CD14-positive monocyte (primary cell): ENCODE measurements at regions not wholly inside any gene's neighbourhood (a gene's known extent, or its start where the extent isn't known, plus 50 kb on each side); places are given as distances from the start of the nearest gene placed in this dataset.

Experiments
- DNase-seq, 3 donors: peaks; one replicate each; pipeline ENCODE4 v3.0.0-alpha.2; 2011 to 2022
- H2AFZ ChIP-seq: 2 replicates; pipeline ENCODE4 v1.6.0; 2012; ENCODE audit warnings: mild to moderate bottlenecking, low read depth, low read length, inconsistent platforms; ENCODE audit not compliant: insufficient read depth, poor library complexity, severe bottlenecking
- H3K27ac ChIP-seq, 2 donors: 1 replicate in 1 of 2; 2 replicates in 1 of 2; pipeline ENCODE4 v1.5.1; 2012 to 2013; ENCODE audit warnings: low read length in 2 of 2, control low read depth in 1 of 2, inconsistent platforms in 1 of 2, low read depth in 1 of 2, mild to moderate bottlenecking in 1 of 2
- H3K27me3 ChIP-seq, 2 donors: one replicate each; pipeline versions ENCODE4 v1.6.0 to v1.6.1; 2011 to 2013; ENCODE audit warnings: low read length in 2 of 2; ENCODE audit not compliant: control insufficient read depth in 2 of 2, insufficient read depth in 2 of 2
- H3K36me3 ChIP-seq, 2 donors: replicated peaks in 1 of 2; 1 replicate in 1 of 2; 2 replicates in 1 of 2; pipeline versions ENCODE4 v1.5.1 to v1.6.1; 2012 to 2013; ENCODE audit warnings: low read length in 2 of 2, control low read depth in 1 of 2, inconsistent platforms in 1 of 2, mild to moderate bottlenecking in 1 of 2; ENCODE audit not compliant: insufficient read depth in 2 of 2, control insufficient read depth in 1 of 2
- H3K4me1 ChIP-seq, 2 donors: 1 replicate in 1 of 2; 2 replicates in 1 of 2; pipeline versions ENCODE4 v1.5.1 to v1.6.1; 2012 to 2013; ENCODE audit warnings: low read length in 2 of 2, control low read depth in 1 of 2, inconsistent platforms in 1 of 2, mild to moderate bottlenecking in 1 of 2, moderate library complexity in 1 of 2; ENCODE audit not compliant: insufficient read depth in 2 of 2, control insufficient read depth in 1 of 2
- H3K4me2 ChIP-seq: replicated peaks from 2 replicates; pipeline ENCODE3; 2012; ENCODE audit warnings: low read length, moderate library complexity, mild to moderate bottlenecking; ENCODE audit not compliant: poor library complexity, severe bottlenecking; ENCODE audit errors: extremely low read depth
- H3K4me3 ChIP-seq, 3 experiments: fragments of 200-600 bp in 1 of 3; sonication (generic) in 1 of 3; replicated peaks in 1 of 3; 1 replicate in 2 of 3; 2 replicates in 1 of 3; pipeline ENCODE4 v1.5.1; 2011 to 2013; ENCODE audit warnings: low read length in 3 of 3, mild to moderate bottlenecking in 3 of 3, control low read depth in 2 of 3, low read depth in 2 of 3, inconsistent platforms in 1 of 3, moderate library complexity in 1 of 3
- H3K79me2 ChIP-seq: 2 replicates; pipeline ENCODE4 v1.6.0; 2012; ENCODE audit warnings: mild to moderate bottlenecking, control low read depth, inconsistent platforms, low read length, moderate library complexity; ENCODE audit not compliant: insufficient read depth
- H3K9ac ChIP-seq: 2 replicates; pipeline ENCODE4 v1.6.0; 2017; ENCODE audit warnings: low read length, mild to moderate bottlenecking; ENCODE audit not compliant: insufficient read depth, poor library complexity, severe bottlenecking
- H3K9me3 ChIP-seq, 2 donors: replicated peaks in 1 of 2; 1 replicate in 1 of 2; 2 replicates in 1 of 2; pipeline versions ENCODE4 v1.5.1 to v1.6.1; 2012 to 2013; ENCODE audit warnings: low read length in 2 of 2, control low read depth in 1 of 2; ENCODE audit not compliant: control insufficient read depth in 1 of 2, insufficient read depth in 1 of 2
- H4K20me1 ChIP-seq: 2 replicates; pipeline ENCODE4 v1.6.0; 2012; ENCODE audit warnings: mild to moderate bottlenecking, low read length, control low read depth, moderate library complexity; ENCODE audit not compliant: insufficient read depth
- H3K27ac Mint-ChIP-seq, 7 donors: one replicate each; pipeline ENCODE4 v1.8.0; 2020; ENCODE audit warnings: mild to moderate bottlenecking in 7 of 7, mixed read lengths in 7 of 7, moderate library complexity in 6 of 7, inconsistent platforms in 2 of 7
- H3K27me3 Mint-ChIP-seq, 3 donors: one replicate each; pipeline ENCODE4 v1.8.0; 2021 to 2022; ENCODE audit warnings: low read depth in 3 of 3, mild to moderate bottlenecking in 3 of 3, mixed read lengths in 3 of 3, moderate library complexity in 3 of 3, inconsistent platforms in 1 of 3
- H3K36me3 Mint-ChIP-seq, 2 donors: one replicate each; pipeline ENCODE4 v1.8.0; 2020; ENCODE audit warnings: mixed read lengths in 2 of 2, inconsistent platforms in 1 of 2, mild to moderate bottlenecking in 1 of 2
- H3K4me1 Mint-ChIP-seq: one replicate; pipeline ENCODE4 v1.8.0; 2020; ENCODE audit warnings: mild to moderate bottlenecking, mixed read lengths
- H3K4me3 Mint-ChIP-seq, 2 donors: one replicate each; pipeline ENCODE4 v1.8.0; 2020; ENCODE audit warnings: mild to moderate bottlenecking in 2 of 2, mixed read lengths in 2 of 2, moderate library complexity in 1 of 2
- H3K9me3 Mint-ChIP-seq, 7 donors: one replicate each; pipeline ENCODE4 v1.8.0; 2020 to 2022; ENCODE audit warnings: mixed read lengths in 7 of 7, mild to moderate bottlenecking in 6 of 7, moderate library complexity in 6 of 7, inconsistent platforms in 2 of 7
- WGBS: methylation state at CpG from one replicate; pipeline ENCODE4 v1.1.5; 2013; ENCODE audit warnings: missing lambda C conversion rate; ENCODE audit not compliant: insufficient coverage; 5-methylcytosine and 5-hydroxymethylcytosine counted together
- intact Hi-C, 2 donors: fragments of 100-400 bp; cut with micrococcal nuclease; formaldehyde crosslinking; loops; one replicate each; pipeline versions ENCODE4 v1.15.0 to v1.15.1; 2023
- TF ChIP-seq, protein P1 (sequence below): fragments of 200-600 bp; IDR thresholded peaks from one replicate; pipeline ENCODE4 v1.8.0; 2022; ENCODE audit warnings: antibody characterized with exemption, mild to moderate bottlenecking

DNA sequence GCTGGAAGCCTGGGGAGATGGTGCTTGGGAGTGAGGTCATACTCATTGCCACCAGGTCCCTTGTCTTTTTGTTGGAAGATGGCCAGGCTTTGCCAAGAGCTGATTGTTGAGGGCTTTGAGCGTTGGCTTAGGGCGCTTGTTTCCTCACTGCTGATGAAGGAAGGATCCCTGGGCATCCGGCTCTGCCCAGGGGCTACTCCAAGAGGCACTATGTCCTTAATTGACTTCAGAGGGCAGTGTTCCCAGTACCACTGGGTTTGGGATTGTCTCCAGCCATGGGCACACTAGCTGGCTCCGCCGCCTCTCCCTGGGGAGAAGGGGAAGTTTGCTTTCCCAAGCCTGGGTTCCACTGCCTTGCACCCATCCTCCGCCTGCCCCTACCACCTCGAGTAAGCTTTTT is 57.2 kb upstream of the RGMA start:
- H3K27ac Mint-ChIP-seq: no peak overlapping the region
- no peak overlapping the region for H3K4me2 ChIP-seq
- no peaks in the 10 kb centered on the region for H3K36me3 Mint-ChIP-seq
- no peaks in the 10 kb centered on the region for H4K20me1 ChIP-seq
- H3K79me2 ChIP-seq: no peaks in the 10 kb centered on the region
- no peaks in the 10 kb centered on the region for H3K9me3 ChIP-seq
- peaks cover 11% of the 10 kb centered on the region for H3K4me1 Mint-ChIP-seq
- H3K9ac ChIP-seq: no peak overlapping the region
- intact Hi-C loops: no loop called here
- DNase-seq: no peak
- peaks cover 0 to 8% (median 2%) of the 10 kb centered on the region in 7 donors for H3K9me3 Mint-ChIP-seq
- TF ChIP-seq, protein P1, sequence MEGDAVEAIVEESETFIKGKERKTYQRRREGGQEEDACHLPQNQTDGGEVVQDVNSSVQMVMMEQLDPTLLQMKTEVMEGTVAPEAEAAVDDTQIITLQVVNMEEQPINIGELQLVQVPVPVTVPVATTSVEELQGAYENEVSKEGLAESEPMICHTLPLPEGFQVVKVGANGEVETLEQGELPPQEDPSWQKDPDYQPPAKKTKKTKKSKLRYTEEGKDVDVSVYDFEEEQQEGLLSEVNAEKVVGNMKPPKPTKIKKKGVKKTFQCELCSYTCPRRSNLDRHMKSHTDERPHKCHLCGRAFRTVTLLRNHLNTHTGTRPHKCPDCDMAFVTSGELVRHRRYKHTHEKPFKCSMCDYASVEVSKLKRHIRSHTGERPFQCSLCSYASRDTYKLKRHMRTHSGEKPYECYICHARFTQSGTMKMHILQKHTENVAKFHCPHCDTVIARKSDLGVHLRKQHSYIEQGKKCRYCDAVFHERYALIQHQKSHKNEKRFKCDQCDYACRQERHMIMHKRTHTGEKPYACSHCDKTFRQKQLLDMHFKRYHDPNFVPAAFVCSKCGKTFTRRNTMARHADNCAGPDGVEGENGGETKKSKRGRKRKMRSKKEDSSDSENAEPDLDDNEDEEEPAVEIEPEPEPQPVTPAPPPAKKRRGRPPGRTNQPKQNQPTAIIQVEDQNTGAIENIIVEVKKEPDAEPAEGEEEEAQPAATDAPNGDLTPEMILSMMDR: no peak
- no peaks in the 10 kb centered on the region for H3K36me3 ChIP-seq
- H3K27ac ChIP-seq: no peak overlapping the region
- no peak overlapping the region for H3K4me3 ChIP-seq
- no peak overlapping the region for H2AFZ ChIP-seq
- H3K4me3 Mint-ChIP-seq: no peak overlapping the region
- H3K27me3 ChIP-seq: peaks cover 0 to 2% of the 10 kb centered on the region in 2 donors
- WGBS: 78% methylated on average over 3 of the region's 7 CpGs
- peaks cover 9 to 19% (median 14%) of the 10 kb centered on the region in 3 donors for H3K27me3 Mint-ChIP-seq
- peaks cover 4 to 6% of the 10 kb centered on the region in 2 donors for H3K4me1 ChIP-seq

DNA sequence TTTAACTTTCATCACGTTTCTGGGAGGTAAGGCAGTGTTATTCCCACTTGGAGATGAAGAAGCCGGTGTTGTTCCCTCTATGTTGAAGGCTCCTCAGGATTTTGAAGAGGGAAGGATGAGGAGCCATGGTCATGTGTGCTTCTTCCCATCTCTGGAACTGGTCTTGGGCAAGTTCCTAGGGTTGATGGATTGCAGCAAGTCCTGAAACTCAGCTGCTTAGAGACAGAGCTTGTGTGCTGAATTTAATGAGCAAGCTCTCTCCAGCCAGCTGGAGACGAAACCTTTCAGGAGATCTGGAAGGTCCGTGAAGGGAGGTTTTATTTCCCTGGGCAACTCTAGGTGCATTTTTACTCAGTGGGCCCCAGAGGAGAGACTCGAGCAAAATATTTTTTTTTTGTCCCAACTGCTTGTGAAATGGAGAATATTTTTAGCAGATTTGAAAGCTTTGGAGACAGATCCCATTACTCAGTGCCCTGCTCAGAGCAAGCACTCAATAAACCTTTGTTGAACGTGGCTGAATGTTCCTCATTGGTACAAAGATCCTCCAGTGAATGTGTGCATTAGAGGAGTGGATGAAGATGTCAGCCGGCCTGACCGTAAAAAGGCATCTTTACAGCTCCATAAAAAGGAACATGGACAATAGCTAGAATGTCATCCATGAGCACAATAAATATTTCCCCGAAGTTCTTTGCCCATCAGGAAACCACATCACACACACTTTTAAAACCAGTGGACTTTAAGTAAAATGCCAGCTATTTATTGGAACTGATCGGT is 55.6 kb upstream of the RGMA start:
- no peaks in the 10 kb centered on the region for H4K20me1 ChIP-seq
- H3K27ac ChIP-seq: no peak overlapping the region
- H3K36me3 Mint-ChIP-seq: no peaks in the 10 kb centered on the region
- intact Hi-C loops: no loop called here
- no peak overlapping the region for H3K9ac ChIP-seq
- TF ChIP-seq, protein P1: no peak
- DNase-seq: no peak
- H3K27me3 Mint-ChIP-seq: peaks cover 12 to 19% (median 16%) of the 10 kb centered on the region in 3 donors
- WGBS: 0% methylated on average over 1 of the region's 10 CpGs
- H3K4me2 ChIP-seq: no peak overlapping the region
- no peak overlapping the region for H3K4me3 Mint-ChIP-seq
- H3K4me3 ChIP-seq: no peak overlapping the region
- H3K9me3 ChIP-seq: no peaks in the 10 kb centered on the region
- H3K79me2 ChIP-seq: no peaks in the 10 kb centered on the region
- H3K9me3 Mint-ChIP-seq: peaks cover 0 to 4% (median 2%) of the 10 kb centered on the region in 7 donors
- H2AFZ ChIP-seq: no peak overlapping the region
- peaks cover 4% of the 10 kb centered on the region for H3K4me1 Mint-ChIP-seq
- no peaks in the 10 kb centered on the region for H3K27me3 ChIP-seq
- no peaks in the 10 kb centered on the region for H3K36me3 ChIP-seq
- H3K27ac Mint-ChIP-seq: no peak overlapping the region
- H3K4me1 ChIP-seq: peaks cover 3 to 4% of the 10 kb centered on the region in 2 donors
